Kidney capillary endothelial cell (primary cell): ENCODE measurements at regions not wholly inside any gene's neighbourhood (a gene's known extent, or its start where the extent isn't known, plus 50 kb on each side); places are given as distances from the start of the nearest gene placed in this dataset.

Experiments
- DNase-seq: peaks from one replicate; pipeline ENCODE4 v3.0.0-alpha.2; 2018; ENCODE audit warnings: low spot score

DNA sequence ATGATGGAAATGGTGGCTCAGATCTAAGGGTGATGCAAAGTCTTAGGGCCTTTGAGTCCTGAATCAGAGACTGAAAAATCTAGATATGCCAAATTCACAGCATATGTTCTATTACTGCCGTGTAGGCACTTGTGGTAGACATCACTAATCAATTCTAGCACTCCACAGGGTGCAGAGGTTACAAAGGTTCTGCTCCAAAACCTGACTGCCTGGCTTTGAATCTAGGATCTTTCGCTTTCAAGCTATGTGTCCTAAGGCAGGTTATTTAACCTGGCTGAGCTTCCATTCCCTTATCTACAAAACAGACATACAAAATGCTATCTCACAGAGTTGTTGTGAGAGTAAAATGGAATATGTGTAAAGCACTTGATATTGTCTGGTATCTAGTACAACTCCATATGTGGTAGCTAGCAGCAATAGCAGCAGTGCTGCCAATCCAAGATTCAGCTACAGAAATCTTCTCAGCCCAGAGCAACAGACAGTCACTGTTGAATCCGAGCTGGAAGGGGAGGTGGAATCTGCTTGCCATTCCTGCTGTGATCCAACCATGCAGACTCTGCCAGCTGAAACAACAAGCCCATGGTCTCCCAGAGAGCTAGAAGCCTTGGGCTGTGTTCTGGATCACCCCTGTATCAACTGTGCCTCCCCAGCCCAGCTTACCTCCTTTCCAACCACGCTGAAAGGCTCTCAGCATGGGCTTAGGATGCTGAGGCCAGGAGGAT is 206.9 kb downstream of the TFAP2C start:
- DNase-seq: no peak

DNA sequence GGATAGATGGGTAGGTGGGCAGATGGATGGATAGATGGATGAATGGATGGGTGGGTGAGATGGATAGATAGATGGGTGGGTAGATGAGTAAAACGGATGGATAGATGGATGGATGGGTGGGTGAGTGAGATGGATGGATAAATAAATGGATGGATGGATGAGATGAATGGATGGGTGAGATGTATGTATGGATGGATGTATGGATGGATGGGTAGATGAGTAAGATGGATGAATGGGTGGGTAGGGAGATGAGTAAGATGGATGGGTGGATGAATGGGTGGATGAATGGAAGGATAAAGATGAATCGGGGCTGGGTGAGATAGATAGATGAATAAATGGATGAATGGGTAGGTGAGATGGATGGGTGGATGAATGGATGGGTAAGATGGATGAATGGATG is 210.1 kb downstream of the TFAP2C start:
- DNase-seq: no peak

DNA sequence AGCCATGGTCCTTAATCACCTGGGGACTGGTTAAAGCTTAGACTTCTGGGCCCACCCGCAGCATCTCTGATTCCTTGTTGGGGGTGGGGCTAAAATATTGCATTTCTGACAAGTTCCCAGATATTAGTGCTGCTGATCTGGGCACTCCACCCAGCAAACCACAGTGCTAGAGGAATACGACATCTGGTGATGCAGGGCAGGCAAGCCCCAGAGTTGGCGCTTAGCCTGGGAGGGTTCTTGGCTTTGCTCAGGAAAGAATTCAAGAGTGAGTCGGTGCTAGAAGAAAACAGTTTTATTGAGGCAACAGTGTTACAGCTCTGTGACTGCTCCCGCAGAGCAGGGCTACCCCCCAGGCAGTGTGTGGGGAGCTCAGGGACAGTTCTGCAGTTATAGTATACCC is 210.7 kb downstream of the TFAP2C start:
- DNase-seq: no peak

DNA sequence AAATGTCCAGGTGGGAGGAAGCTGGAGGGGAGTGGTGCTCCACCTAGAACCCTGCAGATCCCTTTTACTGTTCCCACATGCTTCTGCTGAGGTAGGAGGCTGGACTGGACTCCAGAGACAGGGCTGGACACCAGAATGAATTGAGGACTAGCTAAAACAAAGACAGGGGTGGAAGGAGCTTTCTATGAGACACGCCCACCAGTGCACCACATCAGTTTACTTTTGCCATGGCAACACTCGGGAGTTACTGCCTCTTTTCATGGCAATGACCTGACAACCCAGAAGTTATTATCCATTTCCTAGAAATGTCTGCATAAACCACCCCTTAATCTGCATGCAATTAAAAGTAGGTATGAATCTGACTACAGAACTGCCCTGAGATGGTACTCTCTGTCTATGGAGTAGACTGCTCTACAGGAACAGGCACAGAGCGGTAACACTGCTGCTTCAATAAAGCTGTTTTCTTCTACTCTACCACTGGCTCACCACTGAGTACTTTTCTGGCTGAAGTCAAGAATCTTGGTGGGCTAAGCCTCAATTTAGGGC is 211.7 kb downstream of the TFAP2C start:
- DNase-seq: no peak

DNA sequence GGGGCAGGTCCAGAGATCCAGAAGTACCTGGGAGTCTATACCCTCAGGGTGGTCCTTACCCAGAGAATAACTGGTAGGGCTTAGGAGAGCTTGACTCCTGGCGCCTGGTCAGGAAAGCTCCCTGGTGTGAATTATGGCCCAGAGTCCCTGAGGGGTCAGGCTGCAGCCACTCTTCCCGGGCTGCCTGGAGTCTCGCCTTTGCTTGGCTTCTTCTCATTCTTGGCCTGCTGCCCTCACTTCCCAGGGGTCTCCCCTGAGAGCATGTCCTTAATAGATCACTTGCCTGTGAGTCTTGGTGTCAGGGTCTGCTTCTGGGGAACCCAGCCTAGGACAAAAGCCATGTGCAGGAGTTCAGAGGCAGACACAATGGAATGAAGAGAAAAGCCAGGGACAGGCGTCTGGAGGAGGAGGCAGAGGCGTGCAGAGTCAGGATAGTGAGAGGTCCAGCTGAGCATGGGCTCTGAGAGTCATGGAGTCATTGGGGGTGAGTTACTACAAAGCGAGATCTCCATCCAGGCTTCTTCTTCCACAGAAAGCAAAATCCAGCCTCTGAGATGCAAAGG is 212.3 kb downstream of the TFAP2C start:
- DNase-seq: no peak

DNA sequence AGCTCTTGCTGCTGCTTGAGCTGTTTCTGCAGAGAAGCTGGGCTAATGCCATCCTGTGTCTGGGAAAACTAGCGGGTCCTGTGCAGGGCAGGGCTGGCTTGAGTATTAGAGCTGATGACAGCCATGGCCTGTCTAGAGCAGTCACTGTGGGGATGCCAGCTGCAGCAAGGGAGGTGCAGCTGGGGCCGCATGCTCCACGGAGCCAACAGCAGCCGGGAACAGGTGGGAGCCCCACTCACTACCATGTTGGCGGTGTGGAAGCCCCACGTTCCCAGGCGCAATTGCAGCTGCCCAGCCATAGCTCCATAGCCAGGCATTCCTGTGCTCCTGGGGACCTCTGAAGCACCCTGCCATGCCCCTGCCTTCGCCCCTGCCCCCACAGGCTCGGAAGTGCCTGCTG is 212.9 kb downstream of the TFAP2C start:
- DNase-seq: no peak

DNA sequence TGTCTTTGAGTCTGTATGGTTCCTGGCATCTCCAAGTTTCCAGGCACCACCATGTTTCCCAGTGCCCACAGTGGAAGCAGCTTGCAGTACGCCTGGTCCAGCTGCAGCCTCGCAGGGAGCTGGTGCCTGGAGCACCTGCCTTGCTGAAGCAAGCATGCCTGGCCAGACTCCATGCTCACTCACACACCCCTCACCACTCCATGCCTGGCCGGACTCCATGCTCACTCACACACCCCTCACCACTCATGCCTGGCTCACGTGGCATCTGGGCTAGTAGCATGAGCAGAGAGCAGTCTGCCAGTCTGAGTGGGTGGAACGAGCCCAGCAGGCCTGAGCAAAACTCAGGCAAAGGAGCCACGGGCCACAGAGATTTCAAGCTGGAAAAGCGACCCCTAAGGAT is 214.3 kb downstream of the TFAP2C start:
- DNase-seq: no peak

DNA sequence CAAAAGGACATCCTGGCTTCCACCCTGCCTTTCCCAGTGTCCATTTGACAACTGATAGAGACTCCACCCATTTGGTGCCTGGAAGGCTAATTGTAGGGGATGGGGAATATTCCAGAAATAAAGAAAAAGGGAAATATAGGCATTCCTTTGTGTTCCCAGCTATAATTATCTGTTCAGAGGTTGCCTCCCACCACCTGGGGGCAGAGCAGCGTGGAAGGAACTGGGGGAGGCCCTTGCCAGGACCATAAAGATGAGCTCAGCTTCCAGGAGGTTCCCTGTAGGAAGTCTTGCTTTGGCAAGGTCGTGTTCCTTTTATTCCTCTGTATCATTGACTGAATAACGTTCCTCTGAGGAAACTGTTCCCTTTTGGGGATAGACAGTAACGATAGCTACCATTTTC is 214.7 kb downstream of the TFAP2C start:
- DNase-seq: no peak

DNA sequence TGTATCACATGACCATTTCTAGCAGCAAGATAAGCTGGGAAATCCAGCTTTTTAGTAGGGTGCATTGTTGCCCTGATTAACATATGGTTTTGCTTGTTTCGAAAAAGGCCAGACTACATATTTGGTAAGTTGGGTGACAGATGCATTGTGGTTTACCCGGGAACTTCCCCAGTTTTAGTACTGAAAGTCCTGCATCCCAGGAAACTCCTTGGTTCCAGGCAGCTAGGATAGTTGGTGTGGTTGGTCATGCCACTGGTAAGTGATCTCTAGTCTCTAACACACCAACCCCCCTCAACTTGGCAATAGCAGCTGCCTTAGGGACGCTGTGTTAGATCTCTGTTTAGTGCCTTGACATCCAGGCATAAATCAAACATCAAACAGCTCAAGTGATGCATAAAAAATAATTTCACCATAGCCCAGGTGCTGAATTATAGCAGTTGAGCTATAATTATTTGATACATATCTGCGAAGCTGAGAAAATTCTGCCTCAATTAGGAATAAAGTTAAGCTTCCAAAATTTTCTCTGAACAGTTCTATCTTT is 216.5 kb downstream of the TFAP2C start:
- no peak for DNase-seq

DNA sequence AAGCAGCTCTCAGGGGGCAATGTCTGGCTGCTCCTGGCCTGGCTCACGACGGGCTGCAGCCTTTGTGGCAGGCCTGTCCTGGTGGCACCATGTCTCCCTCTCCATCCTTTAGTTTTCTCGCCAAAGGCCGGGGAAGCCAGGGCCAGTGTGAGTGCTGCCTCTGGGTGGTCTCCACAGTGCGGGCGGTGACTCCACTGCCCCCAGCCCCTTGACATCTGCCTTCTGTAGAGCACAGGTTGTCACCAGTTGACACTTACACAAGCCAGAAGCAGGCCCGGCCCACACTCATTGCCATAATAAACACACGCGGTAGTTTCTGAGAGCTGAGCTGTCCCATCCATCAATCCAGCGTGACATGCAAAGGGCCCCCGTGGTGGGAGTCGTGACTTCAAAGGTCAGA is 219.5 kb downstream of the TFAP2C start:
- DNase-seq: no peak

DNA sequence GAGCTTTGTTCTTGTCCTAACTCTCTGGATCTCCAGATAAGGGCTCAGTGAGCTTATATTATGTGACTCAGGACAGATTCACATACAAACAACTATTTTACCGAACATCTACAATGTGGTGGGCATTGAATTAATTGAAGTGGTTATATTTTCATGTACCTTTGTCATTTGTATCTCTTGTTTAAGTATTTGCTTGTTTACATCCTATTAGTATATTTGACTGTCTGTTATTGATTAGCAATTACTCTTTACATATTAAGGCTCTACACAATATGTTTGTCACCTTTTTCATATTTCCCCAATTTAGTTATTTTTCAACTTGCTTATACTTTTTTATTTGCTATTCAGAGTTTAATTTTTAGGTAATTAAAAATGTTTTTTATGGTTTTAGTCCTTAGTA is 222.4 kb downstream of the TFAP2C start:
- no peak for DNase-seq

DNA sequence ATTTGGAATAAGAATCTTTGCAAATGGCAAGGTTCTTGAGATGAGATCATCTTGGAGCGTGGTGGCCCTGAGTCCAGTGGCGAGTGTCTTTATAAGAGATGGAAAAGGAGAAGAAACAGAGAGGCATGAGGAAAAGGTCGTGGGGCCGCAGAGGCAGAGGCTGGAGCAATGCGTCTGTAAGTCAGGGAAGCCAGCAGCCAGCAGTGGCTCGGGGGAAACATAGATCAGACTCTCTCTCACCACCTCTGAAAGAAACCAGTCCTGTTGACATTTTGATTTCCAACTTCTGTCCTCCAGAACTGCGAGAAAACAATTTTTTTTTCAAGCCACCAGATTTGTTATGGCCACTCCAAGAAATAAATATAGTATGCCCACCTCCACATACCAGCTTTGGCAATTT is 226.6 kb downstream of the TFAP2C start:
- DNase-seq: no peak

DNA sequence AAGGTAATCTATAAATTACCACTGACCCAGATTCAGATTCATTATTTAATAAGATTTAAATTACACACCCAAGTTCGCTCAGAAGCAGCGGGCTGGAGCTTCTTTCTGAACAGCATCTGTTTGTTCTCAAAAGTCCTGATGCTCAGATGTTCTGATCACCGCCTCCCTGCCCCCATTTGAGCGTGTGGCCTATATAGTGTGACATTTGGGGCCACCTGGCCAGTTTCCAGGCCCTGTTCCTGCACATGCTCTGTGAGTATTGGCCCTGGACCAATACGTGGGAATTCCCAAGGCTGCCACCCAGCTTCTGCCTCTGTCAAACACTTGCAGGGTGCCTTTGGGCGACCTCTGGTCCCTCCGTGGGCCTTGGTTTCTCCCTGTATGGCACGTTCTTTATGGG is 228.8 kb downstream of the TFAP2C start:
- no peak for DNase-seq

DNA sequence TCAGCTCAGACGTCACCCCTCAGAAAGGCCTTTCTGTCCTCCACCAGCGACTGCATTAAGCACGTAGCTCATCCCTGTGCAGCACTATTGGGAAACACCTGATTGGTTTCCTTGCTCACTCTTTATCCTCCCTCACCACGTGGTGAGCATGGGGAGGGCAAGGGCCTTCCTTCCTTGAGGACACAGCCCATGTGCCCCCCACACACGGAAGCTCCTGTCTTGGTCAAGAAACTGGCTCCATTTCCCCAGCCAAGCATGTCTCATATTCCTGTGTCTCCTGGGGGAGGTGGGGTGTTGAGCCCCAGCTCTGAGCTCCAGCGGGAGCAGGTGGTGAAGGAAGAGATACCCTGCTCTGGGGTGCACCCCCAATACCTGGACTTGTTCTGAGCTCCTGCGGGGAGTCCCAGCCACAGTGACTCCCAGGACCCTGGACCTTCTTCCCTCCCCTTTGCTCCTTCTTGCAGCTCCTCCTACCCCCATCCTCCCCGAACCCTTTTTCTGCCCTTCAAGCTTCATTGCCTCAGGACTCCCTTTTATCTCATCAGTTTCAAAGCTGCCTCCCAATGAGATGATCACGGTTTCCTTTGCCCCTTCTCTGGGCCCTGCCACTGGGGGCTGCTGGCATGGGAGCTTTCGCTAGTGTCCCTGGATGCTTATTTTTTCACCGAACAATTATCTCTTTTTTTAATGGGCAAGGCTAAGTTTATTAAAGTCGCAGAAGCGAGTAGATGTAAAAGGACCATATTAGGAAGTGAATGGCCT is 230.1 kb downstream of the TFAP2C start:
- DNase-seq: no peak

DNA sequence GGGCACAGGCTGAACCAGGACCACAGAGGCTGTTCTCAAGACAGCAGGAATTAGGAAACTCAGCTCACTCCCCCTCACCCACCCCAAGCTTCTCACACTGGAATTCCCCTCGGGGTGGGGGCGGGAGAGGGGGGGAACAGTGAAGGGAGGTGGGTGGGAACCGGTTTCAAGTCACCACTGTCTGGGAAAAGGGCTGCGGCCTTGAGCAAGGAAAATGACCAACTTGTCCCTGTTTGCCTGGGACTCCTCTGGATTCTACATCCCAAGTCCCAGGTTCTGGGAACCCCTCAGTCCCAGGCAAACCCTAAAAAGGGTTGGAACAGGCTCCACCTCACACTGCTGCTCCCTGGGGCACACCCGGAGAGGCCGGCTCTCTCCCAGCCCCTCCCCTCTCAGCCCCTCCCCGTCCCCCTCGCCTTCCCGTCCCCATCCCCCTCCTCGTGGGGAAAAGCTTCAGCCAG is 230.7 kb downstream of the TFAP2C start:
- no peak for DNase-seq

DNA sequence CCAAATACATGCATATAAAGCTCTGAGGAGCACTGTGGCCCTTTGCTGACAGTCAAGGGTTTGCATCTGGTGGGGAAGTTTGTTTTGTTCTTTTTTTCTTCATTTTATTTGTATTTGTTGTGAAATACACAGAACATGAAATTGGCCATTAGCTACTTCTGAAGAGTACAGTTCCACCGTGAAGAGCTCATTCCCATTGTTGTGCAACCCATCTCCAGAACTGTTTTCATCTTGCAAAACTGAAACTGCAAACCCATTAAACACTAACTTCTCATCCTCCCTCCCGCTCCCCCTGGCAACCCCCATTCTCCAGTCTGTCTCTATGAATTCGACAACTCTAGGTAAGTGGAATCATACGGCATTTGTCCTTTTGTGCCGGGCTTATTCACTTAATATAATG is 231.3 kb downstream of the TFAP2C start:
- no peak for DNase-seq

DNA sequence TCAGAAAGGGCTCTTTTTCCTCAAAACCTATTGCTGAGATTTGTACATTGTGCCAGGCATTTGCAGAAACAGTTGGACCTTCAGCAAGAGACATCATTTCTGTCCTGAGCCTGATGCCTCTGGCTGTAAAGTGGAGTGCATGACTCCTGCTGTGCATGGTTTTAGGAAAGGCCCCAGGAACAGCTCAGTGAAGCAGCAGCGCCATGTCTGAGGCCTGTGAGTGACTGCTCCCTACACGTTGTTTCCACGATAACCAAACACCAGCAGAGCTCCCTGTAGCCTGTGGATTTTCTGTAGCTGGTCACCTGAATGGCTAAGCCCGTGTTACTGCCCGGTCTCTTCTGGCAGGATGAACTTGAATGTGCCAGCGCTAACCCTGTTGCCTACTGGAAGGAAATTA is 232.5 kb downstream of the TFAP2C start:
- no peak for DNase-seq

DNA sequence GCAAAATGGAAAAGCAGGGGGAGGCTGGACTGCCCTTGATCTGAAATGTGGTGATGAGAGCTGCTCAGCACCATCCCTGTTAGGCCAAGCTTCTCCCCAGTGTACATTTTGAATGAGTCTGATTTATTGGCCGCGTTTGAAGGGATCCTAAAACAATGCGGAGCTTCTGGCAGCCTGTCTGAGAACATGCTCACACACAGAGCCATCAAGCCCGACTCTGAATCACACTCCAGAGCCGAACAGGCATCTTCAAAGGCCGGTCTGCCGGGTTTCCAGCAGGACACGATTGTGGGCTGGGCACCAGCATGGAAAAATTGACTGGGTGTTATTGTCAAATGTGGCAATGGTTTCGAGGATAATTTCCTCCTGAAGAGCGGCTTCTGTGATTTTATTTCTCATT is 235.9 kb downstream of the TFAP2C start:
- no peak for DNase-seq

DNA sequence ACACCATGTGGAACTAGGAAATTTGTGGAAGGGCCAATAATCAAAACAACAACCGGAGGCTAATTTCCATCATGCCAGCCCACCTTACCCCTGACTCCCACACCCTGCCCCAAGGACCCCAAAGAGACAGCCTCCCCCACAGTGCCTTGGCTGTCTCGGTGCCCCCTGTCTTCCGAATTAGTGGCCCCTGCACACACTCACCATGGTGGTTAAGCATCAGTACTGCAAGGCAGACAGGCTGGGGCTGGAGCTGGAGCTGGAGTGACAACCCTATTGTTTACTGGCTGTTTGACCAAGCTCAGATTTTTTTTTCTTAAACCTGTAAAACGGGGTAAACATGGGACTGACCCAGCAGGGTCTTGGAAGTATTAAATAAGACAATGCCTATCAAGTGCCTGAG is 238.0 kb downstream of the TFAP2C start:
- no peak for DNase-seq

DNA sequence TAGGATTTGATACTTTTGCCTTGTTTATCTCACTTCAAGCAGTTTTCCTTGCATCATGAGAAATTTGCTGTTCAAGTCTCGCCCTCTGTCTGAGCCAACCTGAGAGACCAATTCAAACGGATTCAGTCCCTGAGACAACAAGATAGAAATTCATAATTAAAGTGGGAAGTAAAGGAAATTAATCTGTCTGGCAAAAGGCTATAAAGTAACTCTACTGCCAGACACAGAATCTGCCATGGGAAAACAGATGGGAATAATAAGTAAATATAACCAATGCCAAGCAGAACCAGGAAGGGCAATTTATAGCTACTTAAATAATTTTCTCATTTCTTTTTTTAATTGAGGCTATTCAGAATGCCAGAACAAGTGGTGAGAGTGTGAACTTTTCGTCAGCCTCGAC is 239.6 kb downstream of the TFAP2C start:
- no peak for DNase-seq

DNA sequence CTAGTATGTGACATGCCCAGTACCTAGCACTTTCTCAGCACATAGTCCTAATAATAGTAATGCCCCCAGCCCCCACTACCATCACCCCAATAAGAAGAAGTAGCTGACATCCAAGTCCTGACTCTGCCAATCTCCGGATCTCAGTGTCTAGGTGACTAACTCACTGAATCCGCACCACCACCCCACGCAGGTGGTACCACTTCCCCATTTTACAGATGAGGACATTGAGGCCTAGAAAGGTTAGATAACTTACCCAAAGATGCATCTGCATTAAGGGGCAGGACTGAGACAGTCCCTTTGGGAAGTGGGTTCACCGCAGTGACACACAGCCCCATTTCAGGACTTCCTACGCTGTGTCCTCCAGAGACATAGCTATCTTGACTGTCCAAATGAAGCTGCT is 241.2 kb downstream of the TFAP2C start:
- DNase-seq: no peak

DNA sequence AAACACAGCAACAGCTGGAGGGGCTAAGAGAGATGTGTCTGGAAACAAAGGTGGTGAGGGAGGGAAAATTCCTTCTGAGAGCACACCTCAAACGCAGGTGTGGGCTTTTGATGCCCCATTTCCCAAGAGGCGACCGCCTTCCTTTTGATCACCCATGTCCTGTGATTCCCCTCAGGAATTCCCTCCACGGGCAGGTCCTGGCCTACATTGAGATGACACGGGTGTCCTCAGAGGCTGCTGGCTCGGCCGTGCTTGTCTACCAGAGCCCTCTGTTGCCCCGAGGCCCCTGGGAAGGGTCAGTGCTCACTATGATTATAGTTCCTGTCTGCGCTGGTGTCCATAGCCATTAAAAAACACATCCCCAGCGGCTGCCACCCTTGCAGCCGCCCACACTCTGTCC is 242.6 kb downstream of the TFAP2C start:
- DNase-seq: no peak
